ENCODE measurements at regions not wholly inside any gene's neighbourhood (a gene's known extent, or its start where the extent isn't known, plus 50 kb on each side); places are given as distances from the start of the nearest gene placed in this dataset.

- Histone ChIP-seq H3K4me3 (ENCODE audit: low read depth, low read length) (no peak overlapping the region), H3K27me3 (ENCODE audit: control insufficient read depth, insufficient read depth, low read length) (no peaks in the 10 kb centered on the region), H3K36me3 (ENCODE audit: control insufficient read depth, insufficient read depth, low read length) (no peaks in the 10 kb centered on the region)
- DNase-seq (ENCODE audit: low read depth): no peak
- TF ChIP-seq, protein P1, sequence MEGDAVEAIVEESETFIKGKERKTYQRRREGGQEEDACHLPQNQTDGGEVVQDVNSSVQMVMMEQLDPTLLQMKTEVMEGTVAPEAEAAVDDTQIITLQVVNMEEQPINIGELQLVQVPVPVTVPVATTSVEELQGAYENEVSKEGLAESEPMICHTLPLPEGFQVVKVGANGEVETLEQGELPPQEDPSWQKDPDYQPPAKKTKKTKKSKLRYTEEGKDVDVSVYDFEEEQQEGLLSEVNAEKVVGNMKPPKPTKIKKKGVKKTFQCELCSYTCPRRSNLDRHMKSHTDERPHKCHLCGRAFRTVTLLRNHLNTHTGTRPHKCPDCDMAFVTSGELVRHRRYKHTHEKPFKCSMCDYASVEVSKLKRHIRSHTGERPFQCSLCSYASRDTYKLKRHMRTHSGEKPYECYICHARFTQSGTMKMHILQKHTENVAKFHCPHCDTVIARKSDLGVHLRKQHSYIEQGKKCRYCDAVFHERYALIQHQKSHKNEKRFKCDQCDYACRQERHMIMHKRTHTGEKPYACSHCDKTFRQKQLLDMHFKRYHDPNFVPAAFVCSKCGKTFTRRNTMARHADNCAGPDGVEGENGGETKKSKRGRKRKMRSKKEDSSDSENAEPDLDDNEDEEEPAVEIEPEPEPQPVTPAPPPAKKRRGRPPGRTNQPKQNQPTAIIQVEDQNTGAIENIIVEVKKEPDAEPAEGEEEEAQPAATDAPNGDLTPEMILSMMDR (IDR thresholded peaks at IDR 0.05; ENCODE audit: insufficient read depth, low read depth, low read length): no peak
- CTCF ChIA-PET: no interaction called here
- POLR2A ChIA-PET: no interaction called here
Observed at GRCh38 chr12:41866878-41867430, 277.7 kb downstream of the GXYLT1 start.

DNA sequence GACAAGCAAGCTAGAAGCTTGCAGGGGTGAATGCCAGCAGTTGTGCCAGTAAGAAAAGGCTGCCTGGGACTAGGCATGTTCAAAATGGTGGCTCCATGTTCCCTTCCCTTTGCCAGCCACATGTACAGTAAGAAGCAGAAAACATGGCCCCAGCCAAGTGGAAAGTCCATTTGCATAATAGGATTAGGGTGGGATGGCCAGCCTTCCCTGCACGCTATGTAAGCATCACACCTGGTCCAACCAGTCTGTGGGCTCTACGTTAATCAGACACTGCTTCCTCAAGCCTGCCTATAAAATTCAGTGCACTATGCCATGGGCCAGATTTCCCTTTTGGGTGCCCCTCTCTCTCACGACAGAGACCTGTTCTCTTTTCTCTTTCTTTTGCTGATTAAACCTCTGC is 288.4 kb downstream of the GXYLT1 start:
- no peaks in the 10 kb centered on the region for H3K27me3 ChIP-seq (ENCODE audit: control insufficient read depth, insufficient read depth, low read length)
- DNase-seq (ENCODE audit: low read depth): no peak
- TF ChIP-seq, protein P1 (IDR thresholded peaks at IDR 0.05; ENCODE audit: insufficient read depth, low read depth, low read length): no peak
- CTCF ChIA-PET: no interaction called here
- H3K4me3 ChIP-seq (ENCODE audit: low read depth, low read length): no peak overlapping the region
- POLR2A ChIA-PET: no interaction called here
- H3K36me3 ChIP-seq (ENCODE audit: control insufficient read depth, insufficient read depth, low read length): no peaks in the 10 kb centered on the region

DNA sequence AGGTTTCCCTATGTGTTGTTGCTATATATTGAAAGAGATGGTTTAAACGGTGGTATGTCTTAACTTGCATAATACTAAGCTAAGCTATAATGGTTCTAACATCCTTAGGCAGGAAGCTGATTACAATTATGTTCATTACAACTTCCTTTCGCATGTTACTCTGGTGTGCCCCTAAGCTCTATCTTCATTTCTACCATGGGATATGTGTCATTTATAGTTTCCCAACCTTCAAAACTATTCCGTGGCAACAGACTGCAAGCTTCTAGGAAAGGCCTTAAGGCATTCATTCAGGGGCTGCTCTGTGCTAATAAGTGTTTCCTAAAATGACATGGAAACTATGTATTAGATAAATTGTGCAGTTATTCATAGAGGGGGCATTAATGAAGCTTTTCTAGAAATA is 294.6 kb downstream of the GXYLT1 start:
- CTCF ChIA-PET: no interaction called here
- no peak overlapping the region for H3K4me3 ChIP-seq (ENCODE audit: low read depth, low read length)
- no peaks in the 10 kb centered on the region for H3K36me3 ChIP-seq (ENCODE audit: control insufficient read depth, insufficient read depth, low read length)
- TF ChIP-seq, protein P1 (IDR thresholded peaks at IDR 0.05; ENCODE audit: insufficient read depth, low read depth, low read length): no peak
- DNase-seq (ENCODE audit: low read depth): no peak
- no peaks in the 10 kb centered on the region for H3K27me3 ChIP-seq (ENCODE audit: control insufficient read depth, insufficient read depth, low read length)
- POLR2A ChIA-PET: no interaction called here

GRCh38 chr12:41846718-41847117 is 298.0 kb downstream of the GXYLT1 start:
- no peak for DNase-seq (ENCODE audit: low read depth)
- Histone ChIP-seq H3K36me3 (ENCODE audit: control insufficient read depth, insufficient read depth, low read length) (no peaks in the 10 kb centered on the region), H3K27me3 (ENCODE audit: control insufficient read depth, insufficient read depth, low read length) (no peaks in the 10 kb centered on the region), H3K4me3 (ENCODE audit: low read depth, low read length) (no peak overlapping the region)
- TF ChIP-seq, protein P1 (IDR thresholded peaks at IDR 0.05; ENCODE audit: insufficient read depth, low read depth, low read length): no peak
- CTCF ChIA-PET: no interaction called here
- POLR2A ChIA-PET: no interaction called here

GRCh38 chr12:41836416-41836815 is 308.3 kb downstream of the GXYLT1 start:
- DNase-seq (ENCODE audit: low read depth): no peak
- H3K27me3 ChIP-seq (ENCODE audit: control insufficient read depth, insufficient read depth, low read length): no peaks in the 10 kb centered on the region
- no peaks in the 10 kb centered on the region for H3K36me3 ChIP-seq (ENCODE audit: control insufficient read depth, insufficient read depth, low read length)
- ChIA-PET CTCF (no interaction called here), POLR2A (no interaction called here)
- H3K4me3 ChIP-seq (ENCODE audit: low read depth, low read length): no peak overlapping the region
- TF ChIP-seq, protein P1 (IDR thresholded peaks at IDR 0.05; ENCODE audit: insufficient read depth, low read depth, low read length): no peak
